ENCODE measurements at regions not wholly inside any gene's neighbourhood (a gene's known extent, or its start where the extent isn't known, plus 50 kb on each side); places are given as distances from the start of the nearest gene placed in this dataset.

- no peak for ATAC-seq
- Mint-ChIP-seq H3K4me1 (ENCODE audit: low read depth) (no peaks in the 10 kb centered on the region), H3K4me3 (no peak overlapping the region), H3K27me3 (ENCODE audit: low read depth) (peaks cover 5% of the 10 kb centered on the region), H3K9me3 (peaks cover 8% of the 10 kb centered on the region), H3K36me3 (ENCODE audit: insufficient read depth) (no peaks in the 10 kb centered on the region)
- DNase-seq, result no peak
Measured at GRCh38 chr12:27907766-27908165, 64.8 kb downstream of the PTHLH start.

- no peaks in the 10 kb centered on the region for H3K36me3 Mint-ChIP-seq (ENCODE audit: insufficient read depth)
- H3K4me3 Mint-ChIP-seq, result no peak overlapping the region
- peaks cover 8% of the 10 kb centered on the region for H3K9me3 Mint-ChIP-seq
- DNase-seq (no peak), ATAC-seq (no peak)
- H3K27me3 Mint-ChIP-seq (ENCODE audit: low read depth), result peaks cover 5% of the 10 kb centered on the region
- no peaks in the 10 kb centered on the region for H3K4me1 Mint-ChIP-seq (ENCODE audit: low read depth)
Measured at GRCh38 chr12:27906658-27907473, 65.7 kb downstream of the PTHLH start.

GRCh38 chr12:27906127-27906500 is 66.4 kb downstream of the PTHLH start:
- ATAC-seq, result no peak
- Mint-ChIP-seq H3K27me3 (ENCODE audit: low read depth) (peaks cover 2% of the 10 kb centered on the region), H3K36me3 (ENCODE audit: insufficient read depth) (no peaks in the 10 kb centered on the region), H3K4me3 (no peak overlapping the region), H3K4me1 (ENCODE audit: low read depth) (no peaks in the 10 kb centered on the region), H3K9me3 (peaks cover 5% of the 10 kb centered on the region)
- no peak for DNase-seq

GRCh38 chr12:27905285-27906126 is 67.0 kb downstream of the PTHLH start:
- H3K4me1 Mint-ChIP-seq (ENCODE audit: low read depth), result no peaks in the 10 kb centered on the region
- ATAC-seq (no peak), DNase-seq (no peak)
- H3K9me3 Mint-ChIP-seq, result peaks cover 4% of the 10 kb centered on the region
- peaks cover 2% of the 10 kb centered on the region for H3K27me3 Mint-ChIP-seq (ENCODE audit: low read depth)
- H3K36me3 Mint-ChIP-seq (ENCODE audit: insufficient read depth), result no peaks in the 10 kb centered on the region
- H3K4me3 Mint-ChIP-seq, result no peak overlapping the region

- no peaks in the 10 kb centered on the region for H3K27me3 Mint-ChIP-seq (ENCODE audit: low read depth)
- H3K4me1 Mint-ChIP-seq (ENCODE audit: low read depth), result peaks cover 2% of the 10 kb centered on the region
- DNase-seq (no peak), ATAC-seq (no peak)
- no peaks in the 10 kb centered on the region for H3K36me3 Mint-ChIP-seq (ENCODE audit: insufficient read depth)
- H3K4me3 Mint-ChIP-seq, result no peak overlapping the region
- H3K9me3 Mint-ChIP-seq, result peaks cover 4% of the 10 kb centered on the region
Measured at GRCh38 chr12:27902651-27903050, 69.9 kb downstream of the PTHLH start.

GRCh38 chr12:27901959-27902358 is 70.6 kb downstream of the PTHLH start:
- H3K27me3 Mint-ChIP-seq (ENCODE audit: low read depth), result no peaks in the 10 kb centered on the region
- ATAC-seq, result no peak

GRCh38 chr12:27900920-27901879 is 71.3 kb downstream of the PTHLH start:
- Mint-ChIP-seq H3K27me3 (ENCODE audit: low read depth) (no peaks in the 10 kb centered on the region), H3K9me3 (peaks cover 3% of the 10 kb centered on the region), H3K4me3 (no peak overlapping the region), H3K36me3 (ENCODE audit: insufficient read depth) (no peaks in the 10 kb centered on the region), H3K4me1 (ENCODE audit: low read depth) (peaks cover 2% of the 10 kb centered on the region)
- no peak for DNase-seq
- ATAC-seq, result no peak

More at GRCh38 chr12:27901959-27902358, 70.6 kb downstream of the PTHLH start:
- Mint-ChIP-seq H3K36me3 (ENCODE audit: insufficient read depth) (no peaks in the 10 kb centered on the region), H3K9me3 (peaks cover 4% of the 10 kb centered on the region), H3K4me1 (ENCODE audit: low read depth) (peaks cover 2% of the 10 kb centered on the region), H3K4me3 (no peak overlapping the region)
- DNase-seq, result no peak

GRCh38 chr12:27899151-27899661 is 73.3 kb downstream of the PTHLH start:
- H3K27me3 Mint-ChIP-seq (ENCODE audit: low read depth), result peaks cover 4% of the 10 kb centered on the region
- H3K4me1 Mint-ChIP-seq (ENCODE audit: low read depth), result peaks cover 2% of the 10 kb centered on the region
- H3K4me3 Mint-ChIP-seq, result no peak overlapping the region
- DNase-seq (no peak), ATAC-seq (peak; percentile 50 to 57)
- H3K9me3 Mint-ChIP-seq, result no peaks in the 10 kb centered on the region
- H3K36me3 Mint-ChIP-seq (ENCODE audit: insufficient read depth), result no peaks in the 10 kb centered on the region

- no peak overlapping the region for H3K4me3 Mint-ChIP-seq
- peaks cover 4% of the 10 kb centered on the region for H3K27me3 Mint-ChIP-seq (ENCODE audit: low read depth)
- H3K4me1 Mint-ChIP-seq (ENCODE audit: low read depth), result peaks cover 2% of the 10 kb centered on the region
- no peaks in the 10 kb centered on the region for H3K36me3 Mint-ChIP-seq (ENCODE audit: insufficient read depth)
- no peak for ATAC-seq
- no peaks in the 10 kb centered on the region for H3K9me3 Mint-ChIP-seq
- DNase-seq, result no peak
Measured at GRCh38 chr12:27898022-27898421, 74.5 kb downstream of the PTHLH start.

GRCh38 chr12:27896419-27896990 is 76.0 kb downstream of the PTHLH start:
- Mint-ChIP-seq H3K36me3 (ENCODE audit: insufficient read depth) (no peaks in the 10 kb centered on the region), H3K4me1 (ENCODE audit: low read depth) (peaks cover 2% of the 10 kb centered on the region), H3K9me3 (no peaks in the 10 kb centered on the region), H3K27me3 (ENCODE audit: low read depth) (peaks cover 4% of the 10 kb centered on the region), H3K4me3 (no peak overlapping the region)
- no peak for DNase-seq
- no peak for ATAC-seq

GRCh38 chr12:27894309-27894708 is 78.2 kb downstream of the PTHLH start:
- H3K4me3 Mint-ChIP-seq, result no peak overlapping the region

GRCh38 chr12:27879708-27880107 is 92.8 kb downstream of the PTHLH start:
- no peaks in the 10 kb centered on the region for H3K27me3 Mint-ChIP-seq (ENCODE audit: low read depth)
- DNase-seq (no peak), ATAC-seq (no peak)
- peaks cover 3% of the 10 kb centered on the region for H3K9me3 Mint-ChIP-seq
- peaks cover 3% of the 10 kb centered on the region for H3K4me1 Mint-ChIP-seq (ENCODE audit: low read depth)
- no peak overlapping the region for H3K4me3 Mint-ChIP-seq
- no peaks in the 10 kb centered on the region for H3K36me3 Mint-ChIP-seq (ENCODE audit: insufficient read depth)

More at GRCh38 chr12:27894309-27894708, 78.2 kb downstream of the PTHLH start:
- ATAC-seq (no peak), DNase-seq (no peak)
- peaks cover 2% of the 10 kb centered on the region for H3K4me1 Mint-ChIP-seq (ENCODE audit: low read depth)
- peaks cover 4% of the 10 kb centered on the region for H3K27me3 Mint-ChIP-seq (ENCODE audit: low read depth)
- H3K9me3 Mint-ChIP-seq, result no peaks in the 10 kb centered on the region
- H3K36me3 Mint-ChIP-seq (ENCODE audit: insufficient read depth), result no peaks in the 10 kb centered on the region

- DNase-seq (no peak), ATAC-seq (no peak)
- Mint-ChIP-seq H3K36me3 (ENCODE audit: insufficient read depth) (no peaks in the 10 kb centered on the region), H3K4me3 (no peak overlapping the region), H3K4me1 (ENCODE audit: low read depth) (peaks cover 12% of the 10 kb centered on the region), H3K27me3 (ENCODE audit: low read depth) (no peaks in the 10 kb centered on the region), H3K9me3 (no peaks in the 10 kb centered on the region)
Measured at GRCh38 chr12:27875677-27876076, 95.6 kb upstream of the MANSC4 start.

Measured in activated T-cell treated with anti-CD3 and anti-CD28 coated beads, Interleukin-2, amount 50 U/mL, for 4 hours (primary cell).